GM12878 (cell line): ENCODE measurements at regions not wholly inside any gene's neighbourhood (a gene's known extent, or its start where the extent isn't known, plus 50 kb on each side); places are given as distances from the start of the nearest gene placed in this dataset.
"Not testable (repeated sequence)": the region's sequence is repeated elsewhere in the genome, so short reads cannot be mapped to it uniquely, and the experiment has no call there.

Experiments used
- ATF3 ChIP-seq: IDR thresholded peaks from 2 replicates; pipeline ENCODE4 v1.6.1; 2011; ENCODE audit warnings: low read depth, mild to moderate bottlenecking, low read length, moderate library complexity, borderline replicate concordance; ENCODE audit errors: extremely low read depth
- CTCF ChIP-seq, 3 experiments: IDR thresholded peaks in 2 of 3; conservative IDR thresholded peaks in 1 of 3; 2 replicates each; pipeline ENCODE4 v1.5.1; 2011; ENCODE audit warnings: low read depth in 3 of 3, low read length in 3 of 3, mild to moderate bottlenecking in 3 of 3, control low read depth in 2 of 3, moderate library complexity in 2 of 3, inconsistent platforms in 1 of 3, mixed read lengths in 1 of 3; ENCODE audit not compliant: control insufficient read depth in 2 of 3, insufficient read depth in 1 of 3; ENCODE audit errors: extremely low read depth in 1 of 3
- EZH2 ChIP-seq: IDR thresholded peaks from 2 replicates; pipeline ENCODE4 v1.6.1; 2012; ENCODE audit warnings: low read depth, mild to moderate bottlenecking, control low read depth, inconsistent platforms, low read length, borderline replicate concordance; ENCODE audit not compliant: control insufficient read depth
- MXI1 ChIP-seq: fragments of 150-350 bp; IDR thresholded peaks from 2 replicates; pipeline ENCODE4 v1.6.1; 2011; ENCODE audit warnings: low read depth, mild to moderate bottlenecking, inconsistent platforms, low read length, improper control_type of control experiment
- POLR2A ChIP-seq: IDR thresholded peaks from 2 replicates; pipeline ENCODE4 v1.6.1; 2011; ENCODE audit warnings: low read depth, mild to moderate bottlenecking, low read length
- POLR2AphosphoS5 ChIP-seq: IDR thresholded peaks from 2 replicates; pipeline ENCODE4 v1.6.1; 2011; ENCODE audit warnings: mild to moderate bottlenecking, low read length, inconsistent platforms
- ZBED1 ChIP-seq: IDR thresholded peaks from 2 replicates; pipeline ENCODE4 v1.6.1; 2016; ENCODE audit warnings: borderline replicate concordance

GRCh38 chr2:47726978-47727377 is 56.0 kb upstream of the MSH6 start:
- TF ChIP-seq MXI1; ZBED1; POLR2A; CTCF (IDR thresholded peaks at IDR 0.05 in 2 of 3, conservative IDR thresholded peaks at IDR 0.05 in 1 of 3; ENCODE audit: control insufficient read depth in 2 of 3, extremely low read depth in 1 of 3, insufficient read depth in 1 of 3, low read depth in 3 of 3, low read length in 3 of 3); EZH2; POLR2AphosphoS5; ATF3: not testable (repeated sequence)
